NT2/D1 (cell line): ENCODE measurements at regions not wholly inside any gene's neighbourhood (a gene's known extent, or its start where the extent isn't known, plus 50 kb on each side); places are given as distances from the start of the nearest gene placed in this dataset.

ENCODE experiments used
- SUZ12 ChIP-seq: IDR thresholded peaks from 2 replicates; pipeline ENCODE4 v1.6.1; 2011; ENCODE audit not compliant: insufficient read length, insufficient read depth; ENCODE audit errors: extremely low read depth
- YY1 ChIP-seq: IDR thresholded peaks from 2 replicates; pipeline ENCODE4 v1.6.1; 2011; ENCODE audit not compliant: insufficient read length, insufficient read depth

DNA sequence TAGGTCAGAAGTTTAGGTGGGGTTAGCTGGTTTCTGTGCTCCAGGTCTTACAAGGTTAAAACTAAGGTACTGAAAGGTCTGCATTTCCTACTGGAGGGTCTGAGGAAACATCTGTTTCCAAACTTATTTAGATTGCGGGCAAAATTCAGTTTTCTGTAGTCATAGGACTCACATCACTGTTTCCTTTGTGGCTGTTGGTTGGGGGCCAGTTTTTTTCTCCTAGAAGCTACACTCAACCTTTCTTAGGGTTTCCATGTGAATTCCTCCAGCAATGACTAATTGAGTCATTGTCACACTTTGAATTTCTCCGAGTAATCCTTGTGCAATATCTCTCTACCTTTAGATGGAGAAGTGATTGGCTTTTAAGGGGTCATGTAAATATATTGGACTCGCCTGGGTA lies 773.4 kb upstream of the SLITRK1 start:
- TF ChIP-seq YY1, result no peak
- no peak for TF ChIP-seq SUZ12
